Mesenchymal stem cell (in vitro differentiated cells and primary cell): ENCODE measurements at regions not wholly inside any gene's neighbourhood (a gene's known extent, or its start where the extent isn't known, plus 50 kb on each side); places are given as distances from the start of the nearest gene placed in this dataset.

Source experiments
- DNase-seq: peaks from one replicate; pipeline ENCODE4 v3.0.0-alpha.2; 2013
- H2AFZ ChIP-seq: one replicate; pipeline ENCODE4 v1.6.1; 2013; ENCODE audit warnings: low read depth, mild to moderate bottlenecking, control low read depth, inconsistent platforms, low read length, moderate library complexity
- H2AK5ac ChIP-seq: 2 replicates; pipeline ENCODE4 v1.6.1; 2013; ENCODE audit warnings: low read length, moderate library complexity, mild to moderate bottlenecking, inconsistent platforms; ENCODE audit not compliant: severe bottlenecking
- H2BK120ac ChIP-seq: one replicate; pipeline ENCODE4 v1.6.1; 2013; ENCODE audit warnings: low read depth, mild to moderate bottlenecking, inconsistent platforms, low read length, moderate library complexity
- H2BK12ac ChIP-seq, 2 experiments: one replicate each; pipeline ENCODE4 v1.6.1; 2013; ENCODE audit warnings: inconsistent platforms in 2 of 2, low read length in 2 of 2, mild to moderate bottlenecking in 2 of 2, moderate library complexity in 2 of 2, control low read depth in 1 of 2
- H2BK15ac ChIP-seq: one replicate; pipeline ENCODE4 v1.6.1; 2013; ENCODE audit warnings: mild to moderate bottlenecking, low read depth, inconsistent platforms; ENCODE audit not compliant: poor library complexity, severe bottlenecking
- H2BK5ac ChIP-seq: 2 replicates; pipeline ENCODE4 v1.6.1; 2013; ENCODE audit warnings: low read depth, mild to moderate bottlenecking, low read length, control low read depth, inconsistent platforms; ENCODE audit not compliant: poor library complexity, severe bottlenecking
- H3K14ac ChIP-seq, 2 experiments: one replicate each; pipeline ENCODE4 v1.6.1; 2013; ENCODE audit warnings: inconsistent platforms in 2 of 2, low read length in 2 of 2, control low read depth in 1 of 2, mild to moderate bottlenecking in 1 of 2, moderate library complexity in 1 of 2
- H3K18ac ChIP-seq, 2 experiments: one replicate each; pipeline ENCODE4 v1.6.1; 2013; ENCODE audit warnings: inconsistent platforms in 2 of 2, low read length in 2 of 2, control low read depth in 1 of 2, low read depth in 1 of 2, mild to moderate bottlenecking in 1 of 2
- H3K23ac ChIP-seq, 2 experiments: one replicate each; pipeline ENCODE4 v1.6.1; 2013; ENCODE audit warnings: inconsistent platforms in 2 of 2, low read length in 2 of 2, mild to moderate bottlenecking in 2 of 2, moderate library complexity in 2 of 2, control low read depth in 1 of 2
- H3K27ac ChIP-seq: 2 replicates; pipeline ENCODE4 v1.5.1; 2013; ENCODE audit warnings: mild to moderate bottlenecking, moderate library complexity, low read length, control low read depth, inconsistent platforms; ENCODE audit not compliant: poor library complexity, severe bottlenecking
- H3K27me3 ChIP-seq, 2 experiments: 2 replicates each; pipeline versions ENCODE4 v1.6.1 to v1.7.0; 2013; ENCODE audit warnings: low read length in 2 of 2, mild to moderate bottlenecking in 2 of 2, moderate library complexity in 2 of 2, control low read depth in 1 of 2, inconsistent platforms in 1 of 2; ENCODE audit not compliant: control insufficient read depth in 1 of 2, insufficient read depth in 1 of 2
- H3K36me3 ChIP-seq, 2 experiments: 2 replicates each; pipeline versions ENCODE4 v1.6.1 to v1.7.0; 2013; ENCODE audit warnings: low read length in 2 of 2, control low read depth in 1 of 2, inconsistent platforms in 1 of 2, low read depth in 1 of 2, mild to moderate bottlenecking in 1 of 2; ENCODE audit not compliant: insufficient read depth in 2 of 2, control insufficient read depth in 1 of 2
- H3K4ac ChIP-seq, 2 experiments: one replicate each; pipeline ENCODE4 v1.6.1; 2013; ENCODE audit warnings: inconsistent platforms in 2 of 2, low read length in 2 of 2, mild to moderate bottlenecking in 2 of 2, moderate library complexity in 2 of 2, control low read depth in 1 of 2, low read depth in 1 of 2
- H3K4me1 ChIP-seq: 2 replicates; pipeline ENCODE4 v1.6.1; 2013; ENCODE audit warnings: low read depth, low read length, control low read depth; ENCODE audit not compliant: control insufficient read depth, insufficient read depth
- H3K4me2 ChIP-seq: 2 replicates; pipeline ENCODE4 v1.6.1; 2013; ENCODE audit warnings: low read length, mild to moderate bottlenecking, inconsistent platforms; ENCODE audit not compliant: poor library complexity, severe bottlenecking
- H3K4me3 ChIP-seq, 2 experiments: 2 replicates each; pipeline versions ENCODE4 v1.5.1 to v1.7.0; 2013; ENCODE audit warnings: low read length in 2 of 2, mild to moderate bottlenecking in 2 of 2, control low read depth in 1 of 2, low read depth in 1 of 2; ENCODE audit not compliant: insufficient read depth in 1 of 2
- H3K79me1 ChIP-seq: replicated peaks from 2 replicates; pipeline ENCODE4 v1.6.1; 2013; ENCODE audit warnings: mild to moderate bottlenecking, control low read depth, low read length, inconsistent platforms; ENCODE audit not compliant: poor library complexity, severe bottlenecking
- H3K9ac ChIP-seq: 2 replicates; pipeline ENCODE4 v1.7.0; 2013; ENCODE audit warnings: mild to moderate bottlenecking, low read length, moderate library complexity
- H3K9me3 ChIP-seq: 2 replicates; pipeline ENCODE4 v1.7.0; 2013; ENCODE audit warnings: mild to moderate bottlenecking, low read length; ENCODE audit not compliant: control insufficient read depth
- H4K8ac ChIP-seq: one replicate; pipeline ENCODE4 v1.6.1; 2013; ENCODE audit warnings: inconsistent platforms, mild to moderate bottlenecking, low read length, moderate library complexity
- H4K91ac ChIP-seq: one replicate; pipeline ENCODE4 v1.6.1; 2013; ENCODE audit warnings: mild to moderate bottlenecking, low read length, inconsistent platforms
- WGBS: methylation state at CpG from one replicate; pipeline ENCODE4 v1.1.7; 2013; ENCODE audit warnings: mixed read lengths; 5-methylcytosine and 5-hydroxymethylcytosine counted together

GRCh38 chr3:21954709-21955108 is 203.7 kb upstream of the ZNF385D start:
- no peak overlapping the region for H2AK5ac ChIP-seq

GRCh38 chr3:21955406-21955805 is 204.4 kb upstream of the ZNF385D start:
- Histone ChIP-seq H2AFZ (no peak overlapping the region), H2AK5ac (no peak overlapping the region), H4K91ac (no peak overlapping the region), H2BK15ac (no peak overlapping the region), H3K4me3 (no peak overlapping the region), H3K14ac (no peak overlapping the region), H3K23ac (no peak overlapping the region), H3K4ac (no peak overlapping the region), H2BK120ac (no peak overlapping the region), H3K36me3 (no peaks in the 10 kb centered on the region), H4K8ac (no peak overlapping the region), H3K4me1 (no peaks in the 10 kb centered on the region), H3K4me2 (no peak overlapping the region), H3K18ac (no peak overlapping the region), H3K27me3 (no peaks in the 10 kb centered on the region), H2BK12ac (no peak overlapping the region), H2BK5ac (no peak overlapping the region), H3K9ac (no peak overlapping the region), H3K9me3 (no peaks in the 10 kb centered on the region), H3K79me1 (no peaks in the 10 kb centered on the region), H3K27ac (no peak overlapping the region)
- 91% methylated on average over 1 of the region's 2 CpGs for WGBS
- DNase-seq: no peak

More at GRCh38 chr3:21954709-21955108, 203.7 kb upstream of the ZNF385D start:
- H2AFZ ChIP-seq: no peak overlapping the region
- 89% methylated on average over 1 of the region's 2 CpGs for WGBS
- no peak overlapping the region for H3K4me2 ChIP-seq
- no peak overlapping the region for H4K8ac ChIP-seq
- H3K4ac ChIP-seq: no peak overlapping the region
- no peak overlapping the region for H3K27ac ChIP-seq
- no peak overlapping the region for H3K23ac ChIP-seq
- H3K27me3 ChIP-seq: no peaks in the 10 kb centered on the region
- H3K79me1 ChIP-seq: no peaks in the 10 kb centered on the region
- H3K9me3 ChIP-seq: no peaks in the 10 kb centered on the region
- H2BK12ac ChIP-seq: no peak overlapping the region
- no peak overlapping the region for H2BK120ac ChIP-seq
- DNase-seq: peak; percentile 2
- no peak overlapping the region for H3K14ac ChIP-seq
- no peaks in the 10 kb centered on the region for H3K36me3 ChIP-seq
- H3K9ac ChIP-seq: peak overlapping the region; percentile 28
- H3K4me3 ChIP-seq: no peak overlapping the region
- H3K18ac ChIP-seq: no peak overlapping the region
- H4K91ac ChIP-seq: no peak overlapping the region
- no peak overlapping the region for H2BK15ac ChIP-seq
- H2BK5ac ChIP-seq: no peak overlapping the region
- H3K4me1 ChIP-seq: no peaks in the 10 kb centered on the region

GRCh38 chr3:21960033-21960432 is 209.0 kb upstream of the ZNF385D start:
- Histone ChIP-seq H4K91ac (no peak overlapping the region), H2AK5ac (no peak overlapping the region), H3K14ac (no peak overlapping the region), H3K4me1 (no peaks in the 10 kb centered on the region), H3K9ac (no peak overlapping the region), H3K27ac (no peak overlapping the region), H2BK120ac (no peak overlapping the region), H3K79me1 (no peaks in the 10 kb centered on the region), H3K27me3 (no peaks in the 10 kb centered on the region), H3K9me3 (no peaks in the 10 kb centered on the region), H2BK12ac (no peak overlapping the region), H2BK5ac (no peak overlapping the region), H2BK15ac (no peak overlapping the region), H3K36me3 (no peaks in the 10 kb centered on the region), H2AFZ (no peak overlapping the region), H3K4me2 (no peak overlapping the region), H3K23ac (no peak overlapping the region), H3K4ac (no peak overlapping the region), H3K4me3 (no peak overlapping the region), H3K18ac (no peak overlapping the region), H4K8ac (no peak overlapping the region)
- WGBS: no CpG with 5 or more reads among the region's 1 CpG
- no peak for DNase-seq

- Histone ChIP-seq H3K9ac (no peak overlapping the region), H3K14ac (no peak overlapping the region), H3K4ac (no peak overlapping the region), H2BK120ac (no peak overlapping the region), H3K36me3 (no peaks in the 10 kb centered on the region), H2BK15ac (no peak overlapping the region), H2BK12ac (no peak overlapping the region), H3K4me1 (no peaks in the 10 kb centered on the region), H4K8ac (no peak overlapping the region), H3K18ac (no peak overlapping the region), H3K23ac (no peak overlapping the region), H3K9me3 (no peaks in the 10 kb centered on the region), H4K91ac (no peak overlapping the region), H2BK5ac (no peak overlapping the region), H3K4me2 (no peak overlapping the region), H3K27ac (no peak overlapping the region), H2AFZ (no peak overlapping the region), H3K27me3 (no peaks in the 10 kb centered on the region), H3K79me1 (no peaks in the 10 kb centered on the region), H3K4me3 (no peak overlapping the region), H2AK5ac (no peak overlapping the region)
- WGBS: no CpG with 5 or more reads among the region's 1 CpG
- no peak for DNase-seq
Measured at GRCh38 chr3:21962456-21962855, 211.4 kb upstream of the ZNF385D start.
